DMS53 treated with DMSO at 0.1 percent for 48 hours (cell line): ENCODE measurements at regions not wholly inside any gene's neighbourhood (a gene's known extent, or its start where the extent isn't known, plus 50 kb on each side); places are given as distances from the start of the nearest gene placed in this dataset.
"Not testable (repeated sequence)": the region's sequence is repeated elsewhere in the genome, so short reads cannot be mapped to it uniquely, and the experiment has no call there.

Experiments used
- DNase-seq: peaks from one replicate; lab custom pipeline; 2025; ENCODE audit not compliant: unreplicated experiment; lab: John Stamatoyannopoulos, UW

DNA sequence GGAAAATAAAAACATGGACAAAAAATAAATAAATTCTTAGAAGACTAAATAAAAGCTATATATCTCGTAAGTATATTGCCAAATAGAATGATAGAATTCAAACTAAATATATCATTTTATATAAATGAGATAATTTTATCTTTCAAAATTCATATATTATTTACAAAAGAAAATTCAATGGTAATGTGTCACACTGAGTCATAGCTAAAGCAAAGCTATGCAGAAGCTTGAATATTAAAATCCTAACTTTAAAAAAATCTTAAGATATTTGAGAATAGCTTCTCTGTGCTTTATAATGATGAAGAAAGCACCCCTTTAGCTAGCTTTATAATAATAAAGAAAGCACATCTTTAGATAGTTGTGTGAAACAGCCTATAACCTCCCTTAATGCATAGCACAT, 1010.8 kb downstream of the OTOL1 start:
- no peak for DNase-seq

GRCh38 chr3:162512488-162512887, 1015.9 kb downstream of the OTOL1 start:
- DNase-seq: no peak

DNA sequence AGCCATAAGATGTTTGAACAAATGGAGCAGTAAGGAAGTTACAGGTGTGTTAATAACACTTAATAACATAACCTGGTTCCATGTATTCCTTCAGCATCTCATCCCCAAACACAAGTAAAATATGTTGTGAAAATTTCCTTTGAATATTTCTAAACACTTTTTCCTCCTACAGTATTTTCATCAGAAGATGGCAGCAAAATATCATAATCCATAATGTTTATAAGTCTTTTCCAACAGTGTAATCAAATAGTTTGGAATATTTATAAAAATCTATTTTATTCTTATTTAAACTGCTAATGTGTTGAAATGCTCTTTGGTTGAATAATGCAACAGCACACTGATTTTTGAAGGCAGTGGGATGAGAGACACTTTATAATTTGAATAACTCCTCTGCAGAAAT, 1020.5 kb downstream of the OTOL1 start:
- DNase-seq: no peak

- no peak for DNase-seq
These were observed 1025.1 kb downstream of the OTOL1 start for GRCh38 chr3:162521669-162522068.

DNA sequence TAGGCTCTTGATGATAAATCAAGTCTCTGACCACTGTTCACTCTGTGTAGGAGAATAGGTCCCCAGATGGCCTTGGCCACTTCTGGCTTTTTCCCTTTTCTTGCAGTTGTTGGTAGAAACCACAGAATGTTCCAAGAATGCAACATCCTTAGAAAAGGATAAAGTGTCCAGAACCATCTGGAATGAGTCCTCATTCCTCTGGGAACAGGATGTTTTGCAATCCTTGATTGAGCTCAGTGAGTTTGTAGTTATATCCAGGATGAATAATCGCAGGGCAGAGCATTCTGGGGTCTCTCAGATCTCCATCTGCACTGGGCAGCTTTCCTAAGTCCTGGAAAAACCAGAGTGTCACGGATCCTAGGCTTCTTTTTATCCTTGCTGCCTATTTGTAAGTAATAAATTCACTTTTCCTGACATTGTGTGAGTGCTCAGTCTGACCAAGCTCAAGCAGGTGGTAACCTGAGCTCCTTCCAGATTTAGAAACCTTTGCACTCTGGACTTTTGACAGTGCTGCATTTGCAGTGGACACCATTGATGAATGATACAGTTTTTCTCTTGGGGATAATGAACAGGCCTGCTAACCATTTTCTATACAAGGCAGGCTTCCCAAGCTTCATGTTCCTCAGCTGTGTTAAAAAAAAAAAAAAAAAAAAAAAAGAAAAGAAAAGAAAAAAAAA, 1028.6 kb downstream of the OTOL1 start:
- DNase-seq: no peak

GRCh38 chr3:162525771-162526170, 1029.2 kb downstream of the OTOL1 start:
- no peak for DNase-seq

- no peak for DNase-seq
These were observed 1037.8 kb downstream of the OTOL1 start for GRCh38 chr3:162534431-162534830.

DNA sequence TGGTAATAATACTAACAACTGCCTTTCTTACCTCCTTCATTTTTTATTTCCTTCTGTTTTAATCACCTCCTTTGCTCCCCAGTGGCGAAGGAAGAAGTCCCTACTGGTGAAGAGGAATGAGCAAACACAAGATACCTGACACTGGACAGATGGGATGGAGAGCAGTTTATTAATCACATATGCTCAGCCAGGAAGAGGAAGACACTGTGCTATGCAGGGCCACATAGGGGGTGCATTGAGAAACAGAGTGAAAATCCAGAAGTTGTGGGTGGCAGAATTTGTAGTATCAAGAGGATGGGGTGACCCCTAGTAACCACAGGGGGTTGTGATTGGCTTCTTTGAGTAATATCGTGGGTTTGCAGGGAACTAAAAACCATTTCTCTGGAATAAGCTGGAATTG, 1041.9 kb downstream of the OTOL1 start:
- no peak for DNase-seq

- DNase-seq: no peak
These were observed 1042.3 kb downstream of the OTOL1 start for GRCh38 chr3:162538906-162539305.

DNA sequence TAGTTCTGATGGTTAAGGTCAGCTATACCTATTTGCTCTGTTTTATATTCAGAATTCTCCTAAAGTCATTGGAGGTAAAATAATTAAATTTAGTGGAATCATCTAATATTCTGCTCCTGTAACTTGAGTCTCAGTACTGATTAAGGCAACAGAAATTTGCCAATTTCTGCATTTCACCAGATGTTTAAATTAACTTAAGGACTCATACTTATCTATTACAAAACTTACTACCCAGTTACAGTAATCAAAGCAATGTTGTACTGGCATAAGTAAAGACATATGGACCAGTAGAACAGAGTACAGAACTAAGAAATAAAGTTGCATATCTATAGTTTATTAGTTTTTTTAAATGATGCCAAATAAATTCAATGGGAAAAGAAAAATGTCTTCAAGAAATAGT, 1043.8 kb downstream of the OTOL1 start:
- no peak for DNase-seq

DNA sequence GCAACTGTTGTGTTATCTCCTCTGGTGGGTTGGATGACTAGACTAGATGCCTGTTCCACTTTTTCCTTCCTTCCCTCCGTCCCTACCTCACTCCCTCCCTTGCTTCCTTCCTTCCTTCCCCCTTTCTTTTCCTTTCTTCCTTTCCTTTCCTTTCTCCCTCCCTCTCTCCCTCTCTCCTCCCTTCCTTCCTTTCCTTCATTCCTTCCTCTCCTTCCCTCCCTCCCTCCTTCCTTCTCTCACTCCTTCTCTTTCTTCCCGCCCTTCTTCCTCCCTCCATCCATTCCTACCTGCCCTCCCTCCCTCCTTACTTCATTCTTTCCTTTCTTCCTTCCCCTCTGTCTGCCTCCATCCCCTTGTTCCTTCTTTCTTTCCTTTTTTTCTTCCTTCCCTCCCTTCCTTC, 1045.3 kb downstream of the OTOL1 start:
- no peak for DNase-seq

GRCh38 chr3:162544246-162544645, 1047.6 kb downstream of the OTOL1 start:
- no peak for DNase-seq

GRCh38 chr3:162546910-162547309, 1050.3 kb downstream of the OTOL1 start:
- no peak for DNase-seq

- DNase-seq: no peak
These were observed 1050.7 kb downstream of the OTOL1 start for GRCh38 chr3:162547321-162547720.

DNA sequence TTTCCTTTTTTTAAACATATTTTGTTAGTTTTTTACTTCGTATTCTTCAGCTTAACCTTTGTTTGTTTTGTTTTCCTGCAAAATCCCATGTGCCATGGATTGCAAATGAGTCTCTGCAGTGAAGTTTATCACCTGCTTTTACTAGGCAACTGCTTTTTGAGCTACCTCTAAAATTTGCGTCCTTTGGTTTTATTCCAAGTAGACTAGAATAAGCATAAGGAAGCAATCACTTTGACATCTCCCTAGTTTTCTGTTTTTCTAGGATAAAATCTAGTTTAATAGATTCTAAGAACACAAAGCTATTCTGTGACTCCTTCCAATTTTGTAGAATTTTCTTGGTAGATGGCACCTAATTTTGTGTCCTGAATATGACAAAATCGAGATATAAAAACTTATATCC, 1059.2 kb downstream of the OTOL1 start:
- no peak for DNase-seq

DNA sequence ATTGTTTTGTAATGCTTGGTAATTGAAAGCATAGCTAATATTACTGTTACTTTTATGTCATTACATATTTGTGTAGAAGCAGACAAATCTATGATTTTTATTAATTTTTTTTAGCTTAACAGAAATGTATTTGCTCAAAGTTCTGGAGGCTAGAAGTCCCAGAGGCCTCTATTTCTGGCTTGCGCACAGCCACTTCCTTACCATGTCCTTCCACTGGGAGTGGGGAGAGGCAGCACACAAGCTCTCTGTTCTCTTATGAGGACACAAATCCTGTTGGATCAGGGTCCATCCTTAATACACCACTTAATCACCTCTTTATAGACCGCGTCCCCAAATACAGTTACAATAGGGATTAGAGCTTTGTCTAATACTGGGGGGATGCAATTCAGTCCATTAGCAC, 1061.4 kb downstream of the OTOL1 start:
- DNase-seq: no peak

DNA sequence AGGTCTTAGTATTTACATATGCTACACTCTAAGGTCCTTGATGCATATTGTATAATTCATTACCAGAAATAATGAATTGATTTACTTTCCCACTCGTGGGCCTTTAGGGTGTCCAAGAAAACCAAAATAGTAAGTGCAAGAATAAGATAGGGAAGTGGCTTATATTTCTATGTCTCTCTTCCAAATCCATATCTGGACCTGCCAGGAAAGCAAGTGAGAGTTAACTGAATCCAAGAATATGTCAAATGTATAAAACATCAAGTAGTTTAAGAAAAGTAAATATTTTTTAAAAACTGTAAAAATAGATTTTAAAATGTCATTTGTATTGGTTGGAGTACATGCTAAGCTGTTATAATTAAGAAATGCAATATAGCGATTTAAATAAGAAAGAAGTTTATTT, 1072.1 kb downstream of the OTOL1 start:
- DNase-seq: no peak

DNA sequence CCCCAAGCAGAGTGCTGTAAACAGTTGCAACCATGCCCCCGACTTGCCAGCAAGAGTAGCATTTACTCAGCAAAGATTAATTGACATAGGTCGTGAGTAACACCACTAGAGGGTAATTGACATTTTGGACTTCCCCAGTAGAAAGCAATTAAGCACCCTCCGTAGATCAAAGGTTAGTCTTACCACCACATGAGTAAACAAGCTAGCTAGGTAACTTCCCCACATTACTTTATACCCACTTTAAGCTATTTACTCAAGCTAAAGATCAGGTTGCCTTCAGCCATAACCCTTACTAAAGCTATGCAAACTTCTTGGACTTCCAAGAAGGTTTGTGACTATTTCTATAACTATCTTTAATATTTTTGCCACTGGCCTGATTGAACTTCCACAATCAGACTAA, 1072.7 kb downstream of the OTOL1 start:
- peak; percentile 76 for DNase-seq

GRCh38 chr3:162584986-162585385, 1088.4 kb downstream of the OTOL1 start:
- DNase-seq: no peak

DNA sequence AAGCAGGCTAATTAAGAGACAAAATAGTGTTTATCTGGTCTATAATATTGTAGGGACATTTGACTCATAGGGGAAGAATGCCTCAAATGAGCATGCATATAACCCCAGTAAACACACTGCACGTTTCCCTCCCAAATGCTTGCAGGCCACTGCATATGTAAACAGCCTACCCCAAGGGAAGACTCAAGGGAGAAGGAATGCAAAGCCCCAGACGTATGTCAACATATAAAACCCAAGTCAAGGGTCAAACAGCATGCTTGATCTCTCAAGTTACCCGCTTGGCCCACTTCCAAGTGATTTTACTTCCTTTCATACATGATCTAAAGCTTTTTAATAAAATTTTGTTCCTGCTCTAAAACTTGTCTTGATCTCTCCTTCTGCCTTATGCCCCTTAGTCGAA, 1090.0 kb downstream of the OTOL1 start:
- DNase-seq: peak; percentile 15

DNA sequence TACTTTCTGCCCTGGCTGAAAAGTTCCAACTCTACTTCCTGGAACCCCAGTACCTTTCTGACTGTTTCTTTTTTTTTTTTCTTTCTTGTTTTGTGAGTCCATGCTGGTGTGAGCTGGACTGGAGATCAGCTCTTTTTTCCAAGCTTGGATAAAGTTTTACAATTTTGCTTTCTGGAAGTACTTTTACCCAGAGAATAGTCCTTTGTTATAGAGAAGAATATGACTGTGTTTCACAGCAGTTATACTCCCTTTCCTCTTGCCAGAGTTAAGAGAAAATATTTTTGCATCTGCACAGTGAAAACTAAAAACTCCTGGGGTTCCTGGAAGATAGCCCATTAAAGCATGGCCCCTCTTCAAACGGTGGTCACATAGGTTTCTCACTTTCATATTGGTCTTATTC, 1100.6 kb downstream of the OTOL1 start:
- DNase-seq: no peak

- peak; percentile 5 for DNase-seq
These were observed 1101.9 kb downstream of the OTOL1 start for GRCh38 chr3:162598500-162598899.

DNA sequence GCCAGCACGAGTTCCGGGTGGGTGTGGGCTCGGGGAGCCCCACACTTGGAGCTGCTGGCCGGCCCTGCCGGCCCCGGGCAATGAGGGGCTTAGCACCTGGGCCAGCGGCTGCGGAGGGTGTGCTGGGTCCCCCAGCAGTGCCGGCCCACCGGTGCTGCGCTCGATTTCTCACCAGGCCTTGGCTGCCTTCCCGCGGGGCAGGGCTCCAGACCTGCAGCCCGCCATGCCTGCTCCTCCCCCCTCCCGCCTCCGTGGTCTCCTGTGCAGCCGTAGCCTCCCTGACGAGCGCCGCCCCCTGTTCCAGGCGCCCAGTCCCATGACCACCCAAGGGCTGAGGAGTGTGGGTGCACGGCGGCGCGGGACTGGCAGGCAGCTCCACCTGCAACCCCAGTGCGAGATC, 1103.1 kb downstream of the OTOL1 start:
- not testable (repeated sequence) for DNase-seq
